SK-N-SH treated with all-trans-retinoic acid at 6 μM for 48 hours (cell line): ENCODE measurements at regions not wholly inside any gene's neighbourhood (a gene's known extent, or its start where the extent isn't known, plus 50 kb on each side); places are given as distances from the start of the nearest gene placed in this dataset.

Experiments used
- ARNTL ChIP-seq: fragments of 450-650 bp; formaldehyde crosslinking; IDR thresholded peaks from 2 replicates; pipeline ENCODE4 v1.5.0; 2020; ENCODE audit warnings: low read depth, mild to moderate bottlenecking, moderate library complexity, borderline replicate concordance
- GLIS3 ChIP-seq: fragments of 250-450 bp; sonication (Bioruptor Pico); IDR thresholded peaks from 2 replicates; pipeline ENCODE4 v1.5.0; 2020; ENCODE audit warnings: mild to moderate bottlenecking, moderate library complexity
- OSR1 ChIP-seq: fragments of 250-450 bp; sonication (Bioruptor Pico); IDR thresholded peaks from 2 replicates; pipeline ENCODE4 v1.8.0; 2022; ENCODE audit warnings: moderate library complexity, mild to moderate bottlenecking, inconsistent platforms
- PATZ1 ChIP-seq: fragments of 250-450 bp; sonication (Bioruptor Pico); IDR thresholded peaks from 2 replicates; pipeline ENCODE4 v1.8.0; 2020; ENCODE audit warnings: mild to moderate bottlenecking, moderate library complexity, borderline replicate concordance
- RARB ChIP-seq: fragments of 250-450 bp; sonication (Bioruptor Pico); IDR thresholded peaks from 2 replicates; pipeline ENCODE4 v1.8.0; 2021; ENCODE audit warnings: mild to moderate bottlenecking, moderate library complexity
- TCF4 ChIP-seq: fragments of 250-450 bp; sonication (Bioruptor Pico); IDR thresholded peaks from 2 replicates; pipeline ENCODE4 v1.8.0; 2021; ENCODE audit warnings: mild to moderate bottlenecking, moderate library complexity, borderline replicate concordance
- TOX ChIP-seq: fragments of 250-450 bp; sonication (Bioruptor Pico); IDR thresholded peaks from 2 replicates; pipeline ENCODE4 v1.8.0; 2021; ENCODE audit warnings: mild to moderate bottlenecking, moderate library complexity, borderline replicate concordance
- ZC3H10 ChIP-seq: fragments of 250-450 bp; sonication (Bioruptor Pico); IDR thresholded peaks from 2 replicates; pipeline ENCODE4 v1.5.1; 2021; ENCODE audit warnings: mild to moderate bottlenecking, moderate library complexity
- ZFP3 ChIP-seq: fragments of 250-450 bp; sonication (Bioruptor Pico); IDR thresholded peaks from 2 replicates; pipeline ENCODE4 v1.5.0; 2020; ENCODE audit warnings: mild to moderate bottlenecking, moderate library complexity
- ZNF565 ChIP-seq: fragments of 450-650 bp; formaldehyde crosslinking; conservative IDR thresholded peaks from 2 replicates; pipeline ENCODE4 v1.5.0; 2020; ENCODE audit warnings: low read depth, mild to moderate bottlenecking, moderate library complexity
- ZNF70 ChIP-seq: fragments of 450-650 bp; formaldehyde crosslinking; IDR thresholded peaks from 2 replicates; pipeline ENCODE4 v1.5.0; 2020; ENCODE audit warnings: mild to moderate bottlenecking, moderate library complexity
- TF ChIP-seq, protein P1 (sequence below): fragments of 250-450 bp; sonication (Bioruptor Pico); IDR thresholded peaks from 2 replicates; pipeline ENCODE4 v1.5.1; 2020; ENCODE audit warnings: low read depth, mild to moderate bottlenecking, moderate library complexity

DNA sequence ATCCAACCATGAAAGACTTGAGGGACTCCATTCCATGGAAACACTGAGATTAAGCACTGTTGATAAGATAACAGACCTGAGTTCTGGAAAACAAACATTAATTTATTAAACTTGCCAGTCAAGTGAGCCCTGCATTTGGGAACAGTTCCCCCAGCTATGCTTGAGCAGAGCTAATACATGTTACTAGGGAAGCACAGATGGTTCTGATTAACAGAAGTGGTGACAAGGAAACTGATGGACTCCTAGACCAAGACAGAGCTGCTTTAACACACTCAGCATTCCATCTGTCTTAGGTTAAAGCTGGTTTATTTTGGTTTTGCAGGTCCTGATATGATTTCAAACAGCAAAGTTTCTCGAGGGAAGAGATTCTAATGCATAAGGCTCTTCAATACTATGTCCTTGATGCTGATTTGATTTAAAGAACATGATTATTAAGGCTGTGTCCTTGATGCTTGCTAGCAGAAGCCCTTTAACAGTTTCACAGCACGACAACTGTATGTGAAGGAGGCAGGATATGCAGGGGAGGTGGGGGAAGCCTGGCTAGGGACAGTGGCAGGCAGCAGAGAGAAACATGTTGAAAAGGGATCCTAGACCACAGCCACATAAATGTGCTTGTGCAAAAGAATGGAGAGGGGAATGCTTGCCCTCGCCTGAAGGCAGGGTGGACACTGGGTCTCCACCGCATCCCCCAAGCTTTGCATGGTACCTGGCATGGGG lies 66.2 kb downstream of the ACTBL2 start:
- TF ChIP-seq PATZ1 = no peak
- peak; percentile 92 for TF ChIP-seq TCF4 (CRISPR knock-in tag)
- TF ChIP-seq ZC3H10 (CRISPR knock-in tag) = peak; percentile 73; the same call in 1 of the 2 replicates
- TF ChIP-seq ZNF565 (CRISPR knock-in tag) = no peak
- TF ChIP-seq, protein P1, sequence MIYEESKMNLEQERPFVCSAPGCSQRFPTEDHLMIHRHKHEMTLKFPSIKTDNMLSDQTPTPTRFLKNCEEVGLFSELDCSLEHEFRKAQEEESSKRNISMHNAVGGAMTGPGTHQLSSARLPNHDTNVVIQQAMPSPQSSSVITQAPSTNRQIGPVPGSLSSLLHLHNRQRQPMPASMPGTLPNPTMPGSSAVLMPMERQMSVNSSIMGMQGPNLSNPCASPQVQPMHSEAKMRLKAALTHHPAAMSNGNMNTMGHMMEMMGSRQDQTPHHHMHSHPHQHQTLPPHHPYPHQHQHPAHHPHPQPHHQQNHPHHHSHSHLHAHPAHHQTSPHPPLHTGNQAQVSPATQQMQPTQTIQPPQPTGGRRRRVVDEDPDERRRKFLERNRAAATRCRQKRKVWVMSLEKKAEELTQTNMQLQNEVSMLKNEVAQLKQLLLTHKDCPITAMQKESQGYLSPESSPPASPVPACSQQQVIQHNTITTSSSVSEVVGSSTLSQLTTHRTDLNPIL (CRISPR knock-in tag) = no peak
- TF ChIP-seq ZNF70 (CRISPR knock-in tag) = no peak
- no peak for TF ChIP-seq TOX
- no peak for TF ChIP-seq OSR1 (CRISPR knock-in tag)
- no peak for TF ChIP-seq ARNTL (CRISPR knock-in tag)
- TF ChIP-seq GLIS3 = no peak
- no peak for TF ChIP-seq ZFP3
- TF ChIP-seq RARB (CRISPR knock-in tag) = no peak
